SK-N-SH treated with all-trans-retinoic acid at 6 μM for 48 hours (cell line): ENCODE measurements at regions not wholly inside any gene's neighbourhood (a gene's known extent, or its start where the extent isn't known, plus 50 kb on each side); places are given as distances from the start of the nearest gene placed in this dataset.
A peak's percentile ranks its signal among the peaks of the same experiment; 100 is the strongest.

Source experiments
- ATAC-seq: fragments of 200-7000 bp; cut with Tn5 transposase; 3 replicates; pipeline ENCODE4 v1.9.1; 2020; ENCODE audit warnings: mild to moderate bottlenecking, moderate library complexity
- ARNTL ChIP-seq: fragments of 450-650 bp; formaldehyde crosslinking; IDR thresholded peaks from 2 replicates; pipeline ENCODE4 v1.5.0; 2020; ENCODE audit warnings: low read depth, mild to moderate bottlenecking, moderate library complexity, borderline replicate concordance
- BACH2 ChIP-seq: fragments of 250-450 bp; sonication (Bioruptor Pico); IDR thresholded peaks from 2 replicates; pipeline ENCODE4 v1.9.0; 2021; ENCODE audit warnings: mild to moderate bottlenecking, borderline replicate concordance
- CSDC2 ChIP-seq: fragments of 250-450 bp; sonication (Bioruptor Pico); IDR thresholded peaks from 2 replicates; pipeline ENCODE4 v1.5.0; 2020; ENCODE audit warnings: mild to moderate bottlenecking, moderate library complexity
- ESRRG ChIP-seq: fragments of 250-450 bp; sonication (Bioruptor Pico); IDR thresholded peaks from 2 replicates; pipeline ENCODE4 v1.6.1; 2021; ENCODE audit warnings: mild to moderate bottlenecking
- GLIS3 ChIP-seq: fragments of 250-450 bp; sonication (Bioruptor Pico); IDR thresholded peaks from 2 replicates; pipeline ENCODE4 v1.5.0; 2020; ENCODE audit warnings: mild to moderate bottlenecking, moderate library complexity
- ISL1 ChIP-seq: fragments of 250-450 bp; sonication (Bioruptor Pico); IDR thresholded peaks from 2 replicates; pipeline ENCODE4 v2.1.2; 2022; ENCODE audit warnings: mild to moderate bottlenecking, moderate library complexity
- OSR1 ChIP-seq: fragments of 250-450 bp; sonication (Bioruptor Pico); IDR thresholded peaks from 2 replicates; pipeline ENCODE4 v1.8.0; 2022; ENCODE audit warnings: moderate library complexity, mild to moderate bottlenecking, inconsistent platforms
- PPARA ChIP-seq: fragments of 250-450 bp; sonication (Bioruptor Pico); IDR thresholded peaks from 2 replicates; pipeline ENCODE4 v1.5.0; 2020; ENCODE audit warnings: mild to moderate bottlenecking, borderline replicate concordance
- RARB ChIP-seq: fragments of 250-450 bp; sonication (Bioruptor Pico); IDR thresholded peaks from 2 replicates; pipeline ENCODE4 v1.8.0; 2021; ENCODE audit warnings: mild to moderate bottlenecking, moderate library complexity
- SNAI2 ChIP-seq: fragments of 250-450 bp; sonication (Bioruptor Pico); IDR thresholded peaks from 2 replicates; pipeline ENCODE4 v1.5.0; 2020; ENCODE audit warnings: mild to moderate bottlenecking, moderate library complexity
- TCF4 ChIP-seq: fragments of 250-450 bp; sonication (Bioruptor Pico); IDR thresholded peaks from 2 replicates; pipeline ENCODE4 v1.8.0; 2021; ENCODE audit warnings: mild to moderate bottlenecking, moderate library complexity, borderline replicate concordance
- TOX ChIP-seq: fragments of 250-450 bp; sonication (Bioruptor Pico); IDR thresholded peaks from 2 replicates; pipeline ENCODE4 v1.8.0; 2021; ENCODE audit warnings: mild to moderate bottlenecking, moderate library complexity, borderline replicate concordance
- ZC3H10 ChIP-seq: fragments of 250-450 bp; sonication (Bioruptor Pico); IDR thresholded peaks from 2 replicates; pipeline ENCODE4 v1.5.1; 2021; ENCODE audit warnings: mild to moderate bottlenecking, moderate library complexity
- ZFP3 ChIP-seq: fragments of 250-450 bp; sonication (Bioruptor Pico); IDR thresholded peaks from 2 replicates; pipeline ENCODE4 v1.5.0; 2020; ENCODE audit warnings: mild to moderate bottlenecking, moderate library complexity
- ZFP30 ChIP-seq: fragments of 450-650 bp; formaldehyde crosslinking; IDR thresholded peaks from 2 replicates; pipeline ENCODE4 v1.5.0; 2022; ENCODE audit warnings: mild to moderate bottlenecking, moderate library complexity
- ZNF565 ChIP-seq: fragments of 450-650 bp; formaldehyde crosslinking; conservative IDR thresholded peaks from 2 replicates; pipeline ENCODE4 v1.5.0; 2020; ENCODE audit warnings: low read depth, mild to moderate bottlenecking, moderate library complexity
- ZNF70 ChIP-seq: fragments of 450-650 bp; formaldehyde crosslinking; IDR thresholded peaks from 2 replicates; pipeline ENCODE4 v1.5.0; 2020; ENCODE audit warnings: mild to moderate bottlenecking, moderate library complexity
- ZNF8 ChIP-seq: fragments of 450-650 bp; formaldehyde crosslinking; IDR thresholded peaks from 2 replicates; pipeline ENCODE4 v1.5.0; 2020; ENCODE audit warnings: mild to moderate bottlenecking, moderate library complexity
- TF ChIP-seq, protein P1 (sequence below): fragments of 250-450 bp; sonication (Bioruptor Pico); IDR thresholded peaks from 2 replicates; pipeline ENCODE4 v1.5.0; 2020; ENCODE audit warnings: mild to moderate bottlenecking, moderate library complexity
- TF ChIP-seq, protein P2 (sequence below): fragments of 250-450 bp; sonication (Bioruptor Pico); IDR thresholded peaks from 2 replicates; pipeline ENCODE4 v1.5.1; 2020; ENCODE audit warnings: low read depth, mild to moderate bottlenecking, moderate library complexity
- TF ChIP-seq, protein P3 (sequence below): fragments of 250-450 bp; sonication (Bioruptor Pico); IDR thresholded peaks from 2 replicates; pipeline ENCODE4 v1.8.0; 2020; ENCODE audit warnings: mild to moderate bottlenecking, moderate library complexity, borderline replicate concordance
- TF ChIP-seq, protein P4 (sequence below): fragments of 250-450 bp; sonication (Bioruptor Pico); IDR thresholded peaks from 2 replicates; pipeline ENCODE4 v1.5.1; 2021; ENCODE audit warnings: mild to moderate bottlenecking, moderate library complexity
- TF ChIP-seq, protein P5 (sequence below): fragments of 250-450 bp; sonication (Bioruptor Pico); IDR thresholded peaks from 2 replicates; pipeline ENCODE4 v1.8.0; 2021; ENCODE audit warnings: low read depth, mild to moderate bottlenecking, moderate library complexity, borderline replicate concordance

DNA sequence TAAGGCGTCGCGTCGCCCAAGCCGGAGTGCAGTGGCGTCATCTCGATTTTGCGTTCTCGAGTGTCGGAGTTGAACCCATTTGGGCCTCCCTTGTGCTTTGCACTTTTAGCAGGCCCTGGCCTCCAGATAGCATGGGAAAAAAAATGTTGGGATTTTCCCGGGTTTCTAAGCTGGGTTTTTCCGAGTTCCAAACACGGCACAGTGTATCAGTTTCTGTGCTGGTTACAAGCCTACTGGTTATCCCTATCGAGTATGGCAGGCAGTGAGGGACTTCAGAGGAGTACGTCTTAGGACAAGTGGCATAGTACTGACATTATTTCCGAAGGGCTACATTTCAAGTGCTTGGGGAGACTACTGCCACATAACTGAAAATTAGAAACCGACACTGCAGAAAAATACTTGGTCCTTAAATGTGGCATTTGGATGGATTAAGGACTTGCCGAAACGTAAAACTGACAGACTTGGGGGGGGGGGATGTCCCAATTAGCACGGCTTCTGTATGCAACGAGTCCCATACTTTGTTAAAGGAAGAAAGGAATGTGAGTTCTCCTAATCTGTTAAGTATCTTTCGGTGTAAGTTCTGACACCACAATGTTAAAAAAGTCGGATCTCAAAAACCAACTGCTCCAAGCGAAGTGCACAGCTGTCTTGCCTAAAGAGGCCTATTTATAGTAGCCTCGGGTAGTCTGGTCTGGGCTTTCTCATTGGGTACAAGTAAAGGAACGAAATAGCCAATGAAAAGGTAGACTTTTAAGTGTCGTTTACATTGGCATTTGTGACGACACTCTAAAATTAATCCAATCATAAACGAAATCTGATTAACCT lies 70.2 kb downstream of the HFE start:
- peak; percentile 72 for ATAC-seq
- TF ChIP-seq, protein P1, sequence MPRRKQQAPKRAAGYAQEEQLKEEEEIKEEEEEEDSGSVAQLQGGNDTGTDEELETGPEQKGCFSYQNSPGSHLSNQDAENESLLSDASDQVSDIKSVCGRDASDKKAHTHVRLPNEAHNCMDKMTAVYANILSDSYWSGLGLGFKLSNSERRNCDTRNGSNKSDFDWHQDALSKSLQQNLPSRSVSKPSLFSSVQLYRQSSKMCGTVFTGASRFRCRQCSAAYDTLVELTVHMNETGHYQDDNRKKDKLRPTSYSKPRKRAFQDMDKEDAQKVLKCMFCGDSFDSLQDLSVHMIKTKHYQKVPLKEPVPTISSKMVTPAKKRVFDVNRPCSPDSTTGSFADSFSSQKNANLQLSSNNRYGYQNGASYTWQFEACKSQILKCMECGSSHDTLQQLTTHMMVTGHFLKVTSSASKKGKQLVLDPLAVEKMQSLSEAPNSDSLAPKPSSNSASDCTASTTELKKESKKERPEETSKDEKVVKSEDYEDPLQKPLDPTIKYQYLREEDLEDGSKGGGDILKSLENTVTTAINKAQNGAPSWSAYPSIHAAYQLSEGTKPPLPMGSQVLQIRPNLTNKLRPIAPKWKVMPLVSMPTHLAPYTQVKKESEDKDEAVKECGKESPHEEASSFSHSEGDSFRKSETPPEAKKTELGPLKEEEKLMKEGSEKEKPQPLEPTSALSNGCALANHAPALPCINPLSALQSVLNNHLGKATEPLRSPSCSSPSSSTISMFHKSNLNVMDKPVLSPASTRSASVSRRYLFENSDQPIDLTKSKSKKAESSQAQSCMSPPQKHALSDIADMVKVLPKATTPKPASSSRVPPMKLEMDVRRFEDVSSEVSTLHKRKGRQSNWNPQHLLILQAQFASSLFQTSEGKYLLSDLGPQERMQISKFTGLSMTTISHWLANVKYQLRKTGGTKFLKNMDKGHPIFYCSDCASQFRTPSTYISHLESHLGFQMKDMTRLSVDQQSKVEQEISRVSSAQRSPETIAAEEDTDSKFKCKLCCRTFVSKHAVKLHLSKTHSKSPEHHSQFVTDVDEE (CRISPR knock-in tag) = peak; percentile 82
- TF ChIP-seq GLIS3 = peak; percentile 97
- peak; percentile 97 for TF ChIP-seq ESRRG (CRISPR knock-in tag)
- no peak for TF ChIP-seq ISL1
- peak; percentile 70 for TF ChIP-seq ZNF565 (CRISPR knock-in tag)
- TF ChIP-seq RARB (CRISPR knock-in tag) = peak; percentile 97
- TF ChIP-seq TOX (CRISPR knock-in tag) = peak; percentile 91
- peak; percentile 62; the same call in 1 of the 2 replicates for TF ChIP-seq TCF4
- TF ChIP-seq, protein P2, sequence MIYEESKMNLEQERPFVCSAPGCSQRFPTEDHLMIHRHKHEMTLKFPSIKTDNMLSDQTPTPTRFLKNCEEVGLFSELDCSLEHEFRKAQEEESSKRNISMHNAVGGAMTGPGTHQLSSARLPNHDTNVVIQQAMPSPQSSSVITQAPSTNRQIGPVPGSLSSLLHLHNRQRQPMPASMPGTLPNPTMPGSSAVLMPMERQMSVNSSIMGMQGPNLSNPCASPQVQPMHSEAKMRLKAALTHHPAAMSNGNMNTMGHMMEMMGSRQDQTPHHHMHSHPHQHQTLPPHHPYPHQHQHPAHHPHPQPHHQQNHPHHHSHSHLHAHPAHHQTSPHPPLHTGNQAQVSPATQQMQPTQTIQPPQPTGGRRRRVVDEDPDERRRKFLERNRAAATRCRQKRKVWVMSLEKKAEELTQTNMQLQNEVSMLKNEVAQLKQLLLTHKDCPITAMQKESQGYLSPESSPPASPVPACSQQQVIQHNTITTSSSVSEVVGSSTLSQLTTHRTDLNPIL (CRISPR knock-in tag) = peak; percentile 97
- TF ChIP-seq, protein P3, sequence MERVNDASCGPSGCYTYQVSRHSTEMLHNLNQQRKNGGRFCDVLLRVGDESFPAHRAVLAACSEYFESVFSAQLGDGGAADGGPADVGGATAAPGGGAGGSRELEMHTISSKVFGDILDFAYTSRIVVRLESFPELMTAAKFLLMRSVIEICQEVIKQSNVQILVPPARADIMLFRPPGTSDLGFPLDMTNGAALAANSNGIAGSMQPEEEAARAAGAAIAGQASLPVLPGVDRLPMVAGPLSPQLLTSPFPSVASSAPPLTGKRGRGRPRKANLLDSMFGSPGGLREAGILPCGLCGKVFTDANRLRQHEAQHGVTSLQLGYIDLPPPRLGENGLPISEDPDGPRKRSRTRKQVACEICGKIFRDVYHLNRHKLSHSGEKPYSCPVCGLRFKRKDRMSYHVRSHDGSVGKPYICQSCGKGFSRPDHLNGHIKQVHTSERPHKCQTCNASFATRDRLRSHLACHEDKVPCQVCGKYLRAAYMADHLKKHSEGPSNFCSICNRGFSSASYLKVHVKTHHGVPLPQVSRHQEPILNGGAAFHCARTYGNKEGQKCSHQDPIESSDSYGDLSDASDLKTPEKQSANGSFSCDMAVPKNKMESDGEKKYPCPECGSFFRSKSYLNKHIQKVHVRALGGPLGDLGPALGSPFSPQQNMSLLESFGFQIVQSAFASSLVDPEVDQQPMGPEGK (CRISPR knock-in tag) = peak; percentile 98
- TF ChIP-seq ZFP3 (CRISPR knock-in tag) = peak; percentile 61; the same call in 1 of the 2 replicates
- TF ChIP-seq BACH2 (CRISPR knock-in tag) = no peak
- TF ChIP-seq ZNF8 (CRISPR knock-in tag) = peak; percentile 45; the same call in 1 of the 2 replicates
- peak; percentile 40; the same call in 1 of the 2 replicates for TF ChIP-seq ZNF70 (CRISPR knock-in tag)
- TF ChIP-seq ZC3H10 = peak; percentile 75
- peak; percentile 87 for TF ChIP-seq SNAI2 (CRISPR knock-in tag)
- TF ChIP-seq, protein P4, sequence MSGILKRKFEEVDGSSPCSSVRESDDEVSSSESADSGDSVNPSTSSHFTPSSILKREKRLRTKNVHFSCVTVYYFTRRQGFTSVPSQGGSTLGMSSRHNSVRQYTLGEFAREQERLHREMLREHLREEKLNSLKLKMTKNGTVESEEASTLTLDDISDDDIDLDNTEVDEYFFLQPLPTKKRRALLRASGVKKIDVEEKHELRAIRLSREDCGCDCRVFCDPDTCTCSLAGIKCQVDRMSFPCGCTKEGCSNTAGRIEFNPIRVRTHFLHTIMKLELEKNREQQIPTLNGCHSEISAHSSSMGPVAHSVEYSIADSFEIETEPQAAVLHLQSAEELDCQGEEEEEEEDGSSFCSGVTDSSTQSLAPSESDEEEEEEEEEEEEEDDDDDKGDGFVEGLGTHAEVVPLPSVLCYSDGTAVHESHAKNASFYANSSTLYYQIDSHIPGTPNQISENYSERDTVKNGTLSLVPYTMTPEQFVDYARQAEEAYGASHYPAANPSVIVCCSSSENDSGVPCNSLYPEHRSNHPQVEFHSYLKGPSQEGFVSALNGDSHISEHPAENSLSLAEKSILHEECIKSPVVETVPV (CRISPR knock-in tag) = peak; percentile 97
- peak; percentile 78; the same call in 1 of the 2 replicates for TF ChIP-seq ARNTL
- peak; percentile 81 for TF ChIP-seq CSDC2
- peak; percentile 19 for TF ChIP-seq ZFP30 (CRISPR knock-in tag)
- TF ChIP-seq, protein P5, sequence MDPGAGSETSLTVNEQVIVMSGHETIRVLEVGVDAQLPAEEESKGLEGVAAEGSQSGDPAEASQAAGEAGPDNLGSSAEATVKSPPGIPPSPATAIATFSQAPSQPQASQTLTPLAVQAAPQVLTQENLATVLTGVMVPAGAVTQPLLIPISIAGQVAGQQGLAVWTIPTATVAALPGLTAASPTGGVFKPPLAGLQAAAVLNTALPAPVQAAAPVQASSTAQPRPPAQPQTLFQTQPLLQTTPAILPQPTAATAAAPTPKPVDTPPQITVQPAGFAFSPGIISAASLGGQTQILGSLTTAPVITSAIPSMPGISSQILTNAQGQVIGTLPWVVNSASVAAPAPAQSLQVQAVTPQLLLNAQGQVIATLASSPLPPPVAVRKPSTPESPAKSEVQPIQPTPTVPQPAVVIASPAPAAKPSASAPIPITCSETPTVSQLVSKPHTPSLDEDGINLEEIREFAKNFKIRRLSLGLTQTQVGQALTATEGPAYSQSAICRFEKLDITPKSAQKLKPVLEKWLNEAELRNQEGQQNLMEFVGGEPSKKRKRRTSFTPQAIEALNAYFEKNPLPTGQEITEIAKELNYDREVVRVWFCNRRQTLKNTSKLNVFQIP (CRISPR knock-in tag) = 0 out of 2 replicates have a peak, but pooled peaks have one; percentile 76
- no peak for TF ChIP-seq OSR1 (CRISPR knock-in tag)
- peak; percentile 67 for TF ChIP-seq PPARA (CRISPR knock-in tag)

DNA sequence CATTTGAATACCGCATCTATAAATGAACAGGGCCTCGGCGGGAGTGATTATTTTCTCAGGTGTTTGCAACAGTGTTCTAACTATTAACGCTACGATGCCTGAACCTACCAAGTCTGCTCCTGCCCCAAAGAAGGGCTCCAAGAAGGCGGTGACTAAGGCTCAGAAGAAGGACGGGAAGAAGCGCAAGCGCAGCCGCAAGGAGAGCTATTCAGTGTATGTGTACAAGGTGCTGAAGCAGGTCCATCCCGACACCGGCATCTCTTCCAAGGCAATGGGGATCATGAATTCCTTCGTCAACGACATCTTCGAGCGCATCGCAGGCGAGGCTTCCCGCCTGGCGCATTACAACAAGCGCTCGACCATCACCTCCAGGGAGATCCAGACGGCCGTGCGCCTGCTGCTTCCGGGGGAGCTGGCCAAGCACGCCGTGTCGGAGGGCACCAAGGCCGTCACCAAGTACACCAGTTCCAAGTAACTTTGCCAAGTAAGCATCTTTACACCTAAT lies 70.9 kb downstream of the HFE start:
- peak; percentile 54 for ATAC-seq
- TF ChIP-seq GLIS3 = no peak
- no peak for TF ChIP-seq ZFP30 (CRISPR knock-in tag)
- no peak for TF ChIP-seq ESRRG (CRISPR knock-in tag)
- no peak for TF ChIP-seq ZNF565 (CRISPR knock-in tag)
- no peak for TF ChIP-seq OSR1 (CRISPR knock-in tag)
- no peak for TF ChIP-seq CSDC2
- no peak for TF ChIP-seq BACH2 (CRISPR knock-in tag)
- TF ChIP-seq ZNF70 (CRISPR knock-in tag) = no peak
- no peak for TF ChIP-seq ZC3H10
- TF ChIP-seq, all 23 proteins: peak for 0
